ENCODE measurements at regions not wholly inside any gene's neighbourhood (a gene's known extent, or its start where the extent isn't known, plus 50 kb on each side); places are given as distances from the start of the nearest gene placed in this dataset.
"Not testable (repeated sequence)": the region's sequence is repeated elsewhere in the genome, so short reads cannot be mapped to it uniquely, and the experiment has no call there.

GRCh38 chr9:24011881-24012280, 185.8 kb upstream of the ELAVL2 start:
- no peaks in the 10 kb centered on the region for H3K4me1 ChIP-seq
- H3K27me3 ChIP-seq, result no peaks in the 10 kb centered on the region
- intact Hi-C loops (cut with DNase I; ENCODE audit: low total_unique reads) (no loop called here), in situ Hi-C loops (cut with MboI; ENCODE audit: low sequenced_read_pairs in 4 of 4) (no loop called here)
- DNase-seq (no peak), ATAC-seq (no peak)
- TF ChIP-seq CTCF (IDR thresholded peaks at IDR 0.05 in 4 of 5, conservative IDR thresholded peaks at IDR 0.05 in 1 of 5) (no peak), POLR2A (IDR thresholded peaks at IDR 0.05) (no peak)
- H3K4me3 ChIP-seq, result no peak overlapping the region
- no peak overlapping the region for H3K27ac ChIP-seq
- no peaks in the 10 kb centered on the region for H3K36me3 ChIP-seq
- H3K9me3 ChIP-seq, result no peaks in the 10 kb centered on the region

- Histone ChIP-seq H3K4me1 (no peaks in the 10 kb centered on the region), H3K36me3 (no peaks in the 10 kb centered on the region), H3K27ac (no peak overlapping the region), H3K9me3 (no peaks in the 10 kb centered on the region), H3K4me3 (no peak overlapping the region), H3K27me3 (no peaks in the 10 kb centered on the region)
- DNase-seq, result no peak
- in situ Hi-C loops (cut with MboI; ENCODE audit: low sequenced_read_pairs in 4 of 4) (no loop called here), intact Hi-C loops (cut with DNase I; ENCODE audit: low total_unique reads) (no loop called here)
- no peak for ATAC-seq
- no peak for TF ChIP-seq CTCF (IDR thresholded peaks at IDR 0.05 in 4 of 5, conservative IDR thresholded peaks at IDR 0.05 in 1 of 5)
- no peak for TF ChIP-seq POLR2A (IDR thresholded peaks at IDR 0.05)
Measured at GRCh38 chr9:24011009-24011717, 185.1 kb upstream of the ELAVL2 start.

- in situ Hi-C loops (cut with MboI; ENCODE audit: low sequenced_read_pairs in 4 of 4), result no loop called here
- H3K27ac ChIP-seq, result no peak overlapping the region
- no peak overlapping the region for H3K4me3 ChIP-seq
- DNase-seq (no peak), ATAC-seq (no peak)
- TF ChIP-seq POLR2A (IDR thresholded peaks at IDR 0.05) (no peak), CTCF (IDR thresholded peaks at IDR 0.05 in 4 of 5, conservative IDR thresholded peaks at IDR 0.05 in 1 of 5) (no peak)
- no peaks in the 10 kb centered on the region for H3K4me1 ChIP-seq
- no peaks in the 10 kb centered on the region for H3K27me3 ChIP-seq
- no peaks in the 10 kb centered on the region for H3K36me3 ChIP-seq
- intact Hi-C loops (cut with DNase I; ENCODE audit: low total_unique reads), result no loop called here
- no peaks in the 10 kb centered on the region for H3K9me3 ChIP-seq
Measured at GRCh38 chr9:24009322-24009721, 183.3 kb upstream of the ELAVL2 start.

GRCh38 chr9:24007185-24007584, 181.1 kb upstream of the ELAVL2 start:
- DNase-seq, result no peak
- H3K4me1 ChIP-seq, result no peaks in the 10 kb centered on the region
- no peaks in the 10 kb centered on the region for H3K36me3 ChIP-seq
- no peaks in the 10 kb centered on the region for H3K9me3 ChIP-seq
- no peak overlapping the region for H3K4me3 ChIP-seq
- no peak overlapping the region for H3K27ac ChIP-seq
- in situ Hi-C loops (cut with MboI; ENCODE audit: low sequenced_read_pairs in 4 of 4), result no loop called here
- intact Hi-C loops (cut with DNase I; ENCODE audit: low total_unique reads), result no loop called here
- no peak for TF ChIP-seq CTCF (IDR thresholded peaks at IDR 0.05 in 4 of 5, conservative IDR thresholded peaks at IDR 0.05 in 1 of 5)
- no peak for TF ChIP-seq POLR2A (IDR thresholded peaks at IDR 0.05)
- no peaks in the 10 kb centered on the region for H3K27me3 ChIP-seq
- ATAC-seq, result no peak

DNA sequence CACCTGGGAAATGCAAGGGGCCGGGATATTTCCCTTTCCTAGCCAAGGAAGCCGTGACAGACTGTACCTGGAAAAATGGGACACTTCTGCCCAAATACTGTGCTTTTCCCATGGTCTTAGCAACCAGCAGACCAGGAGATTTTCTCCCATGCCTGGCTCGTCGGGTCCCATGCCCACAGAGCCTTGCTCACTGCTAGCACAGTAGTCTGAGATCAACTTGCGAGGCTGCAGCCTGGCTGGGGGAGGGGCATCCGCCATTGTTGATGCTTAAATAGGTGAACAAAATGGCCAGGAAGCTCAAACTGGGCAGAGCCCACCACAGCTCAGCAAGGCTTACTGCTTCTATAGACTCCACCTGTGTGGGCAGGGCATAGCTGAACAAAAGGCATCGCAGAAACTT, 165.8 kb upstream of the ELAVL2 start:
- ATAC-seq; in situ Hi-C loops (cut with MboI; ENCODE audit: low sequenced_read_pairs in 4 of 4): not testable (repeated sequence)

More for the DNA sequence above, 165.8 kb upstream of the ELAVL2 start:
- DNase-seq; H3K27ac ChIP-seq; intact Hi-C loops (cut with DNase I; ENCODE audit: low total_unique reads); H3K36me3 ChIP-seq; H3K27me3 ChIP-seq; H3K9me3 ChIP-seq; H3K4me1 ChIP-seq; H3K4me3 ChIP-seq: not testable (repeated sequence)

Data from gastrocnemius medialis (tissue), 4 donors.